CMK (cell line): ENCODE measurements at regions not wholly inside any gene's neighbourhood (a gene's known extent, or its start where the extent isn't known, plus 50 kb on each side); places are given as distances from the start of the nearest gene placed in this dataset.

Experiments
- DNase-seq: peaks from one replicate; pipeline ENCODE4 v3.0.0-alpha.2; 2010; ENCODE audit warnings: low read depth

DNA sequence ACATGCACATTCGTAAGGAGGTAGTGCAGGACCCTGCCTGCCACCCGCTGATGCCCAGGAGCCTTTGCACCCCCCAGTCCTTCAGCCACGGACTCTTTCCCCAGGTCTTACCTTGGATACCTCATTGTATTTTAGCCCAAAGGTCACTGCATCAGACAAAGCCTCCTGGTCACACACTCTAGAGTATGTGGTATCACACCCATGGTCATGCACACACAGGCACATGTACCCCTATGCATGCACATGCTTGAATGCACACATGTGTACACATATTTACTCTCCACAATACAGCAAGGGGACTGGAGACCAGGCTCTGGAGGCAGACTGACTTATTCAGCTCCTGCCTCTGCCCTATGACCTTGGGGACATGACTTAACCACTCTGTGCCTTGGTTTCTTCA is 357.5 kb downstream of the C16orf95 start:
- DNase-seq: no peak

DNA sequence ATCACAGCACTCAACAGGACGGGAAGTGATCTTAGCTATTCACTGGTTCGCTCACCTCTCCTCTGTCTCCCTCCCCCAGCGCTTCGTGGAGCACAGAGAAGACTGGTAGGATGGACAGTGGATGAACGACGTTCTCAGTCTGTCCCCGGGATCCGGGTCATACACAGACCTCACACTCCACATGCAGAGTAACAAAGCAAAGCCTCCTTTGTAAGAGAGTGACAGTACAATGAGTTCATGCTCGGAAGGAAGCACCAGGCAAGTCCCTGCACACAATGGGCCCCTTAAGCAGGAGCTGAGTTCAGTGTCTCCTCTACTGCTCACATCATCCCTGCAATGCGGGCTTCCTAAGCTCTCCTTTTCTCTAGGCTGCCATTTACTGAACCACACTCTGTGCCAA is 356.9 kb downstream of the C16orf95 start:
- DNase-seq: no peak

DNA sequence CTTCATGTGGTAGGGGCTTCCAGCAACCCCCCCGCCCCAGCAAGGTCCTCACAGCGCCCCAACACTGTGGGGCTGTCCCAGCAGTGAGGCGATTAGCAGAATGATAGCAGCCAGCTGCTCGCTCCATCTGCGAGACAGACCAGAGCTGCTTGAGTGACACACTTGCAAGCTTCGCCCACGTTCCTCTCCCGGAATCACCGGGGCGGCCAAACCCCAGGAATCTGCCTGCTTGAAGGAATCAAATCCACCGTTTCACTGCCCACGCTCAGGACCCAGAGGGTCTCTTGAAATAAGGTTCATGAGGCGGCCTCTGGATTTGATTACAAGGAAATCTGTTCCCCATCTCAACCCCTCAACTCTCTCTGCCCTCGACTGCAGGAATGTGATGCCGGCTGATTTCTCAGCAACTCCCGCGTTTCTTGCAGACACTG is 356.0 kb downstream of the C16orf95 start:
- DNase-seq: no peak

DNA sequence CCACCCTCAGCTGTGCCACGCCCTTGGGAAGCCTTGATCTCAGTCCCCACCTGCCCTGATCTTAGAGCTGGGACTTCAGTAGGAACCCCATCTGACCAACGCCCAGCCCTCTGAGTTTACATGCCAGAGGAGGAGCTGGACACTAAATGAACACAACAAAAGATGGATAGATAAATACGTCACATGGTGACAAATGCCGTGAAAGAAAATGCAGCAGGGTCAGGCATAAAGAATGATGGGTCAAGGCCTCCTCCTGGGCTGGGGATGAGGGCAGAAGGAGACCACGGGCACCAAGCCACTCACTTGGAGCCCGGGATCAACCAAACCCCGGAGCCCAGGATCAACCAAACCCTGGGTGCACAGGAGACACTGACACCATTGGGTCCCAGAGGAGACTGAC is 354.9 kb downstream of the C16orf95 start:
- DNase-seq: no peak

DNA sequence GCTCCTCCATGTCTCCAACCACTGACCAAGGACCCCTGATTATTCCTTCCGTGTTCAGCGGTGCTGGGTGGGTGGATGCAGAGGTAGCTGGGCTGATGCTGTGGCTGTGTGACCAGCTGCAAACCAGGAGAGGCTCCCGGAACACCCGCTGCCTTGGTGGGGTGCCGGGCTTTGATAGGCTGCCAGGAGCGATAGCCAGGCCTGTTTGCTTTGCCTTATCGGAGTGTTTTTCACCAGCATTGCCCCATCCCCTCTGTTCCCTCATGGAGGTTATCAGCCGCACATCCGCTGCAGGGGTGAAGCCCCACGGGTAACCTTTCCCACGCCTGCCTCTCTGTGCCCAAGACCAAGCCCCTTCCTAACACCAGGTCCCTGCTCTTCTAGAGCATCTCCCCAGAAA is 354.3 kb downstream of the C16orf95 start:
- no peak for DNase-seq

DNA sequence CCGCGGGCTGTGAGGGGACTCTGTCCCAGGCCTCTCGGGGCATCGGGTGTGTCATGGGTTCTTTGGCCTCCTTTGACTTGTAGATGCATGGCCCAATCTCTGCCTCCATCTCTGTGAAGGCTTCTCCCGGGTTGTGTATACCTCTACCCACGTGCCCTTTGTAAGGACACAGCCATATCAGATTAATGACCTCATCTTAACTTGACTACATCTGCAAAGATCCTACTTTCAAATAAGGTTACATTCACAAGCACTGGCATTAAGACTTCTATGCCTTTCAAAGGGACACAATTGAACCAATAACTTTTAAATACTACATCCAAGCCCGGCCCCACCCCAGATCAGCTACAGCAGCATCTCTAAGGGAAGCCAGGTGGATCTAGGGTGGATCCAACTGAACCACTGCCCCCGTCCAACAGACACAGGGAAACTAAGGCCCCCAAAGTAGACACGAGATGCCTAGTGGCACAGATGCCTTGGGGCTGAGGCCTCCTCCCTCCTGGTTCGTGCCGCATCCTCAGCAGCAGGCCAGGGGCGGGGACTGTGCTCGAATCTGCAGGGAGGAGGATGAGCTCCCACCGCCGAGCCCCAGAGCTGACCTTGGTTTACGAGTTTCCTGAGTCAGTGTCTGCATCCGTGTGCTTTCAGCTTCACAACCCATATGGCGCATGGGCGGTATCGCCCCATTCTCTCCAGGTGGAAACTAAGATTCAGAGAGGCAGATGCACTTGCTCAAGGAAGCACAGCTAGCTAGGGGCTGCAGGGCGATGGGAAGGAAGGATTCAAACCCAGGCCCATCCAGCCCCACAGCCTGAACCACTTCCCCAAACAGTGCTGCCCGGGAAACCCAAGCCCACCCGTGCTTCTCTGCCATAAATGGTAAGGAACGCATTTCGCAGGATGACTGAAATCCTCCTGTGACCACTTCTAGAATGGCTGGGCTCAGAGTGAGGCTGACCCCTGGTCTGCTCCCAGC is 353.3 kb downstream of the C16orf95 start:
- no peak for DNase-seq

DNA sequence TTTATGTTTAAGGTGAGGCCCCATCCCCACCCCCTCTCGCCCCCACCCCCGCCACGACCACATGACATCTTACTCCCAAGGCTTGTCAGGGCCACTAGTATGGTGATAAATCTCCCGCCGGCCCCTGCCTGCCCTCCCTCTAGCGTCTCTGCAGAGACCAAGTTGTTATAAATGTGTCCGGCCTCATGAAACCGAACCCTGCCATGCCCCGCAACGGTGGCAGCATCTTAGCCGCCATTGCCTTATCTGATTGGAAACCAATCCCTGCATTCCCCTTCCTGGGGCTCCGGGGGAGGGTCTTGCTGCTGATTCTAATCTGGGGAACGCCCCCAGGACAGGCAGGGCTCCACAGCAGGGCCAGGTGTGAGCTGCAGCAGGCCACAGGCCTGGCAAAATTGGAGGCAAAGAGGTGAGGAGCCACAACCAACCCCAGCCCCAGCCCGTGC is 352.4 kb downstream of the C16orf95 start:
- DNase-seq: no peak

DNA sequence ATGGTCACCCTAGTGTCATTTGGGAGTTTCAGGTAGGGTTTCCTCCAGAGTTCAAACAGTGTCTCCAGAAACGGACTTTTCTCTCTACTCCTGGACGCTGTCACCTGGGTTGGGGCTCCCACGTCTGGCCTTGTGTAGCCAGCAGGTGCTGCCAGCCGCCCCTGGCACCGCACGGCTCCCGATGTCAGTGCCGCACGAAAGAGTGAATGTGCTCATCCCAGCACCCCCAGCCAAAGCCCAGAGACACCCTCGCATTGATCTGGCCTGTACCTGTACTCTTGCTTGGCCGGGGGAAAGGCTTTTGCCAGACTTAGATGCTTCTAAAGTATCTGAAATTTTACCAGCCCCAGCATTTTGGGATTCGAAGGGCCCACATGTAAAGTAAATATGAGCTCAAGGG is 351.9 kb downstream of the C16orf95 start:
- no peak for DNase-seq

DNA sequence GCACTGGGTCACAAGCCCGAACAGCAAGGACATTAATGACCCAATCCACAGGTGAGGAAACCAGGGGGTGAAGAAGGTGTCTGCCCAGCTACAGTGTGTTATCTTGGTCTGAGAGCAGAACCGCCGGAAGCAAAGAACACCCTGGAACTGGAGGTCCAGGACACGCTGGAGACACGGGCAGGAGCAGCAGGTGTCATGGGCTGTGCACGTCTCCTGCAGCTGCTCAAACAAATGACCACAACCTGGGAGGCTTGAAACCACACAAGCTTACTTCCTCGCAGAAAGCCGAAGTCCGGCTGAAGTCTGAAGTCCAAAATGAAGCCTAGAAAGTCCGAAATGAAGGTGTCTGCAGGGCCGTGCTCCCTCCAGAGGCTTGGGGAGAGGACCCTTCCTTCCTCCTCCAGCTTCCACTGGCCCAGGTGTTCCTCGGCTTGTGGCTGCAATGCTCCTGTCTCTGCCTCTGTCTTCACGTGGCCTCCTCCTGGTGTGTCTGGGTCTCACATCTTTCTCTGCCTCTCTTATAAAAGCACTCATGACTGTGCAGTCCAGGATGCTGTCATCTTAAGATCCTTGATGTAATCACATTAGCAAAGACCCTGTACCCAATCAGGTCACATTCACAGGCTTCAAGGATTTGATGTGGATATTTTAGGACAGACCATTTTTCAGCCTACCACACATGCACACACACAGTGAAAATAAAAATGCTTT is 351.2 kb downstream of the C16orf95 start:
- no peak for DNase-seq

DNA sequence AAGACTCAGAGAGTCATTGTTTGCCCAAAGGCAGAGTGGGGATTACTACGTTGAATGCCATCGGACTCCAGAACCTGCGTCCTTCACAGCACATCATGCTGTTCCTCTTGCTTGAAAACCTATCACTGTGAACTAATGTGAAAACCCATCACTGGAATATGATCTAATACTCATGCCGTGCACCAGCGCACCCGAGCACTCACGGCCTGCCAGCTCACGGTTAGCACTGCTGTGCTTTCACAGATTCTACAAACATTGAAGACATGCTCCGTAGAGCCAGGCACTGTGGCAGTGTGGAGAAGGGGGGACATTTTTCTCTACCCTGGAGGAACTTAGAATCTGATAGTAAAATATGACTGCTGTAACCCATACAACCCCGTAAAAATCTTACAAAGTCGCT is 350.4 kb downstream of the C16orf95 start:
- DNase-seq: no peak

DNA sequence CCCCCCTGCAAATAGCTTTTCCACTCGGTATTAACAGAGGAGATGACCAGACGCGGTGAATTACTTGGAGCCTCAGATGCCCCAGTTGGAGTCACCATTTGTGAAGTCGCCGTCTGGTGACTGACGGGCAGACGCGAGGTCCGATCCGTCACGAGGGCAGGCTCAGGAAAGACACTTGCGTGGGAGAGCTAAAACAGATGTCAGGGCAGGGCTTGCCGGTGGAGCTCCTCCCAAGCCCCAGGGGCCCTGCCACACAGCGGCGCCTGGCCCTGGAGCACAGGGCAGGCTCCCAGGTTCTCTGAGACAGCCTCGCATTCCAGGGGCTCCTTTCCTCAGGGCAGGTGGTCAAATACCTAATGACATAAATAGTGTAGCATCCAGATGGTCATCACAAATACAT is 348.3 kb downstream of the C16orf95 start:
- DNase-seq: no peak

DNA sequence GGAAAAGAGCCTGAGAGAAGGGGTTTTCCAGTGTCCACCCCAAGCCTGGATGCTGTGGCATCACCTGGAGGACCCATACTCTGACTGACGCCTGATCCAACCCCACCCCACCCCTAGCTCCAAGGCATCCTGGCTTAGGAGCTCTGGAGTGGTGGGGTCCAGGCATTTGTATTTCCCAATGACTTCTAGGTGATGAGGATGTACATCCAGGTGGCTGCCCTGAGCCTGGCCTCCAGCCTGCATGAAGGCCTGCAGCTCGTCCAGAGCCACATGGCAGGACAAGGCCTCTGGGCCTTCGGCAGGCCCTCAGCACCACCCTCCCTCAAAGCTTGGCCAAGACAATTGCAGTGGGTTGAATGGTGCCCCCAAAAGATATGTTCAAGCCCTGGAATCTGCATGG is 347.5 kb downstream of the C16orf95 start:
- no peak for DNase-seq

DNA sequence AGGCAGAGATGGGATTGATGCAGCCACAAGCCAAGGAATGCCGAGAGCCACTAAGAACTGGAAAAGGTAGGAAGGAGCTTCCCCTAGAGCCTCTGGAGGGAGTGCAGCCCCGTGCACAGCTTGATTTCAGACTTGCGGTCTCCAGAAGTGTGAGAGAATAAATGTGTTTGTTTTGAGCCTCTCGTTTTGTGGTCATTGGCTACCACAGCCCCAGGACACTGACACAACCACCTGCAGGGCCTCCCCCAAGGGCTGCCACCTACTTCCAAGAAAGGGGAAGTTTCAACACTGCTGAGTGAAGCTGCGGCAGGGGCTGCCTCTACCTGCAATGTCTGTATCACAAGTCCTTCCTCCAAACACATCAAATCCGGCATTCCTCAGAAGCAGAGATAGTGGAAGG is 346.9 kb downstream of the C16orf95 start:
- no peak for DNase-seq

DNA sequence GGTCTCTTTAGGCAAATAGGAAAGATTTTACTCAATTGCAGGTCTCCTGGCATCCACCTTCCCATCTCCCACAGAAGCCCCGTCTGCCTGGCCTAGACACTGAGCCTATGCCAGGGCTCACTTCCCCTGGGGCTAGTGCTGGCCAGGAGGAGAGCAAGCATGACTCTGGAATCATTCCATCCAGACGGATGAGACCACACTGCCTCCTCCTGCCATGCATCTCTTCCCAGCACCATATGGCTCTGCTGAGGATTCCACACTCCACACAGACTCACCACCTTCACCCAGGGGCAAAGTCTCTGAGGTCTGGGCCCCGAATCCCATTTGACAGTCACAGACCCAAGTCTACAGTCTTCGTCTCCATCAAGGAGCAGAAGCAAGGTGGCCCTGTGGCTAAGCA is 346.5 kb downstream of the C16orf95 start:
- DNase-seq: no peak

DNA sequence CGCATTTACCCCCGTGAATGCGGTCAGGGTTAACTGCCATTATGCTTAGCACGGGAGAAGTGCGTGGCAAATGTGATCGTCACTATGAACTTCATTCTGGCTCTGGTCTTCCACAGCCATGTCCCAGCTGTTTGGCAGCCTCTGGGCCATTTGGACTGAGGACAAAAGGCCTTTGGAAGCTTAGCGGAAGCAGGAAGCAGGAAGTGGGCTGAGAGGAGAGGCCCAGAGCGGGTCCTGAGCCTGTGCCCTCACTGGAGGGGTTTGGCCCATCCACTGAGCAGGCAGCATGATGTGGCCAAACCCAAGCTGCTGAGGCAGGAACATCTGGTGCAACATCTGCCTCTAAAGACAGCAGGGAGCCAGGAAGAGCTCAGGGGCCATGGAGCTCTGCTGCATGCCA is 345.9 kb downstream of the C16orf95 start:
- no peak for DNase-seq

DNA sequence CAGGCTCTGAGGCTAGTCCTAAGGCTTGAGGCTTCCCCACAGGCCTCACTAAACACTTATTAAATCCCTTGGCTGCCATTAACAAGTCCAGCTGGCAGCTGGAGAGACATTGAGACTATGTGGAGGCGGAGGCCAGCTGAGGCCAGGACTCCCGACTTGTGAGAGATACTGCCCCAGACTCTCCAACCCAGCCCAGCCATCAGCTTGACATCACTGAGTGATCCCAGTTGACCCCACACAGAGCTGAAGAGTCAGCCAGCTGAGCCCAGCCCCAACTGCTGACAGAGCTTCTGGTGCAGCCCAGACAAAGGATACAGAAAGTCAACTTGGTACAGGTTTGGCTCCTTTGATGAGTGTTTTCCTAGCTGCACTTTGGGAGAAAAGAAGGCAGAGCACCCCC is 343.1 kb downstream of the C16orf95 start:
- DNase-seq: no peak

DNA sequence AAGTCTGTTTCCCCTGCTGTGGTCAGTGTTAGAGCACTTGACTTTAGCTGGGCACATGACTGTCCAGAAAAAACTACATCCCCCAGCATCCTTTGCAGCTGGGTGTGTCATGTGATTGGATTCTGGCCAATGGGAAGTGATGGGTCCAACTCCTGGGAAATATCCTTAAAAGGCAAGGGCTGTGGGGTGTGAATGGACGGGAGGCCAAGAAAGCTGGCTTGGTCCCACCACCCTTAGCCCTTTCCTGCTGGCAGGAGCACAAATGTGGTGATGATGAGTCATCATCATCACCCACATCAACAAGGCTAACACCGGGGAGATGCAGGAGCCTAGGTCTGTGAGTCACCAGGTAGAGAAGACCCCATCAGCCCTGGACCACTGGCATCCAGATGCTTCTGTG is 341.7 kb downstream of the C16orf95 start:
- no peak for DNase-seq

DNA sequence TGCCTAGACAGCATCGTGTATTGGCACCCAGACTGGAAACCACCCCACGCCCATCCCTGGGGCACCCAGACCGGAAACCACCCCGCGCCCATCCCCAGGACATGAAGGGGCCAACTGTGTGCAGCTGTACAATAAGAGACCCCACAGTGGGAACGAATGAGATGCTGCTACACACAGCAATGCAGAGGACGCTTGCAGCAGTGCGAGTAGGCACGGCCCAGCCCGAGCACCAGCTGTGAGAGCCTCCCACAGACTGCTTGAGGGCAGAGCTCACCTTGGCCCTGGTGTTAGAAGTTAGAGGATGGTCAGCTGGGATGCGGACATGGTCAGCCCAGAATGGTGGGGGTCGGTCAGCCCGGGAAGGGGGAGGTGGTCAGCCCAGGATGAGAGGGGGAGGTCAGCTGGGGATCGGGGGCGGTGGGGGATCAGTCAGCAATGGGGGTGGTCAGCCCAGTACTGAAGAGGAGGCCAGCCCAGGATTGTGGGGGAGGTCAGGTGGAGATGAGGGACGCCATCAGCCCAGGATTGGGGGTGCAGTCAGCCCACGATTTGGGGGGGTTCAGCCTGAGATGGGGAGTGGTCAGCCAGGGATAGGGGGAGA is 340.0 kb downstream of the C16orf95 start:
- no peak for DNase-seq

DNA sequence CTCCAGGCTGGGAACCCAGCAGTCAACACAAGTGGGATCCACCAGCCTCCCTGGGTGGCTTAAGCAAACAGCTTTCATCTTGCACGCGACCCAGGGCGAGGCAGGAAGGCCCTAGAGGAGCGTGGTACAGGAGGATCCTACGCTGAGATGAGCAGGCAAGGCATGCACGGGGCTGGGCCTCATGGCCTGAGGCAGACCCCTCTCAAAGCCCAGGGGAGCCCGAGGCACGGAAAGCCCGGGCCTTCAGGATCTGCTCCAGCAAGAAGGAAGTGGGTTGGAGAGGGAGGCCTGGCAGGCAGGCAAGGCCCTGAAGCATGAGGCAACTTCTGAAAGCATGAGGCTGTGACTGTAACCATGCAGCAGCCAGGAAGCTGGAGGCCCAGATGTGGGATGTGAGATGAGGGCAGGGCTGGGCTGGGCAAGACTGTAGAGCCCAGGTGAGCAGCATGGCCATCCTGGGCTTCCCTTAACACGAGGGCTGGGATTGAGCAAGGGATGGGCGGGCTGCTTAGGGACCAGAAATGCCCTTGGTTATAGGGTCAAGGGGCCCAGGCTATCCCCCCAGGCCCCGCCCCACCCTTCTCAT is 338.7 kb downstream of the C16orf95 start:
- DNase-seq: no peak

DNA sequence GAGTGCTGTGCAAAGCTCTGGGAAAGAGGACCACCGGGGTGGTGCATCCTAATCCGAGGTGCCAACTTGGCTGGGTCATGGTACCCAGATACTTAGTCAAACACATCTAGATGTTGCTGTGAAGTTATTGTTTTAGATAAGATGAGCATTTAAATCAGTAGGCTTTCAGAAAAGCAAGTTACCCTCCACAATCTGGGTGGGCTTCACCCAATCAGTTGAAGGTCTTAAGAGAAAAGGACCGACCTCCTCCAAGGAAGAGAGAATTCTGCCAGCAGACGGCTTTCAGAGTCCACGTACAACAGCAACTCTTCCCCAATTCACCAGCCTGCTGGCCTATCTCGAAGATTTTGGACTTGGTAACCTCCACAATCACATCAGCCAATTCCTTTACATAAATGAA is 338.1 kb downstream of the C16orf95 start:
- DNase-seq: no peak

DNA sequence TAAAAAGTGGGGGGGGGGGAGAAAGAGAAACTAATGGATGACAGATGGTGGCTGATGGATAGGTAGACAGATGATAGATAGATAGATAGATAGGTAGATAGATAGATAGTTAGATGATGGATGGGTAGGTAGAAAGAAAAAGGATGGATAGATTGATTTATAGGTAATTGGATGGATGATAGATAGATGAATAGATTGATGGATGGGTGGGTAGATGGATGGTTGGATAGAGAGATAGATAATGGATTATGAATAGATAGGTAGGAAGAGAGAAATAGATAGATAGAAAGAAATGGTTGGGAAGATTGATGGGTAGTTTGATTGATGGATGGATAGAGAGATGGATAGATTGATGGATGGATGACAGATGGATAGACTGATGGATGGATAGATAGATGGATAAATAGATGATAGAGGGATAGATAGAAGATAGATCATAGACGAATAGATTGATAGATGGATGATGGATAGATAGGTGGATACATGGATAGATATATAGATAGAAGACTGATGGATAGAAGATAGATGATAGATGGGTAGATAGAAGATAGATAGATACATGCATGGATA is 337.1 kb downstream of the C16orf95 start:
- DNase-seq: no peak

DNA sequence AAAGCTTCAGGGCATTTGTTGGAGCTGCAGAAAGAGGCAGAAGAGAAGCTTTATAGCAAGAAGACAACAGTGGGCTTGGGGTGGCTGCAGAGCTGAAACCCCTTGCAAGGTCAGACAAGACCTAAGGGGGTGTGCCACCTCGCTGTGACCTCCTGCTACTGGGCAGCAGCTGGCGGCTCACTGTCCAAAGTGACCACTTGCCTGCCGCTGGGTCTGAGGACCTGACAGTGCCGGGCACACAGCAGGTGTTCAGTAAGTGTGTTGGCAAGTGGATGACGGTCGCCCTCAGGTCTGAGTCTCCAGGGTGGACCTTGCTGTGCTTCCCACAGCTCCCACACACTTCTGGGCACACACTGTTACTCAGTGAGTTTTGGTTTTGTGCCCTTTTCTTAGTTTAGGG is 336.5 kb downstream of the C16orf95 start:
- DNase-seq: no peak

DNA sequence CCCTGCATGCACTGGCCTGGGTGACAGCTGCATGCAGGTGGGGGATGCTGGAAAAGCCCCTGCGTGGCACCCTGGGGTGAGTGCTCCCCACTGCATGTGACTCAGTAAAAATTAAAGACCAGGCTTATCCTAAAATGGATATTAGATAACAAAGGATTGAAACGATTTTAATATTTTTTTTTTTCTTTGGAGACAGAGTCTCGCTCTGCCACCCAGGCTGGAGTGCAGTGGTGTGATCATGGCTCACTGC is 334.9 kb downstream of the C16orf95 start:
- DNase-seq: no peak
